ENCODE measurements at regions not wholly inside any gene's neighbourhood (a gene's known extent, or its start where the extent isn't known, plus 50 kb on each side); places are given as distances from the start of the nearest gene placed in this dataset.

DNA sequence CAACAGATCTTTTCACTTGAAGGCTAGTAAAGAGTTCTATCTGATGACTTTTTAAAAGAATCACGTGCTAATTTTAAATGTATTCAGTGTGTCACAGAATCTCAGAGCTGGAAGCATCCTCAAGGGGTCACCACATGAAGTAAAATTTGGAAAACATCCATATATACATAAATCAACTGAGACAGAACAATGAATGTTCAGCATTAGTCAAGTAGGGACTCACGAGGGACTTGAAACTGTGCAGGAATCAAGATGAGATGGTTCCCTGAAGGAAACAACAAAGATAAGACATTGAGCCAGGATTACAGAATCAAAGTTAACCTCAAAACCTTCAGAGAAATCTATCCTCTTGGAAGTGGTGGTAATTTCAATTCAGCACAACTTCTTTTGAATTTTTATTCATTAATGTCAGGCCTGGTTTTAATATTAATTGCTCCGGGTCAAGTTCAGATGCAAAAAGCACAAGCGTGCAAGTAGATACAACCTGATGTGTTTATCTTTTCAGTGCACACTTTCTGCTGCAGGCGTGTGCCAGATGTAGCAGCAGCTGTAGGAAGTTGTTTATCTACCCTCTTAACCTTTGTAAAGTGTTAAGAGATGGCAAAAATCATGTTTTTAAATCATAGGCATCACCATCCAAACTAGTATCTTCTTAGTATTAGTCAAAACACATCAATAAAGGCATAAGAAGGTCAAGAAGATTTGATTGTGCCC, 87.7 kb upstream of the SRD5A3 start:
- peak; percentile 38 to 40 for DNase-seq (ENCODE audit: low read depth in 2 of 2)
- TF ChIP-seq, protein P1, sequence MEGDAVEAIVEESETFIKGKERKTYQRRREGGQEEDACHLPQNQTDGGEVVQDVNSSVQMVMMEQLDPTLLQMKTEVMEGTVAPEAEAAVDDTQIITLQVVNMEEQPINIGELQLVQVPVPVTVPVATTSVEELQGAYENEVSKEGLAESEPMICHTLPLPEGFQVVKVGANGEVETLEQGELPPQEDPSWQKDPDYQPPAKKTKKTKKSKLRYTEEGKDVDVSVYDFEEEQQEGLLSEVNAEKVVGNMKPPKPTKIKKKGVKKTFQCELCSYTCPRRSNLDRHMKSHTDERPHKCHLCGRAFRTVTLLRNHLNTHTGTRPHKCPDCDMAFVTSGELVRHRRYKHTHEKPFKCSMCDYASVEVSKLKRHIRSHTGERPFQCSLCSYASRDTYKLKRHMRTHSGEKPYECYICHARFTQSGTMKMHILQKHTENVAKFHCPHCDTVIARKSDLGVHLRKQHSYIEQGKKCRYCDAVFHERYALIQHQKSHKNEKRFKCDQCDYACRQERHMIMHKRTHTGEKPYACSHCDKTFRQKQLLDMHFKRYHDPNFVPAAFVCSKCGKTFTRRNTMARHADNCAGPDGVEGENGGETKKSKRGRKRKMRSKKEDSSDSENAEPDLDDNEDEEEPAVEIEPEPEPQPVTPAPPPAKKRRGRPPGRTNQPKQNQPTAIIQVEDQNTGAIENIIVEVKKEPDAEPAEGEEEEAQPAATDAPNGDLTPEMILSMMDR (IDR thresholded peaks at IDR 0.05; ENCODE audit: low read depth, low read length), result no peak
- no peak overlapping the region for H3K4me3 ChIP-seq (replicated peaks in 1 of 2; ENCODE audit: low read depth in 2 of 2, low read length in 2 of 2)

DNA sequence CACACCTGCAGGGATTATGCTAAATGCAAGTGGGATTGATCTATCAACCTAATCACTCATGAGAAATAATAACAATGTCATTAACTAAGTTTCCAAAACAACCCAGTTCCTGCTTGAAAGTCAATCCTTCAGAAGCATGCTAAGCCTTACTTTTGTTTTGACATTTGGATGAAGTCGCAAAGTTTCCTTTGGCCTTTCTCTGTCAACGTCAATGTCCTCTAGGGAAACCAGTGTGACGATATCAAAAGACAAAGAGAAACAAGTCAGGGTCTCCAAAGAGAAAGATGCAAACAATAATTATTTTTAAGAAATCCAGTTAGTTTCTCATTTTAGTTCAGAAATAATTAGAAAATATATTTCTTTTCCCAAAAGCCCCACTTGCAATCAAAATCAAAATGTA, 86.7 kb upstream of the SRD5A3 start:
- TF ChIP-seq, protein P1 (IDR thresholded peaks at IDR 0.05; ENCODE audit: low read depth, low read length), result no peak
- H3K4me3 ChIP-seq (replicated peaks in 1 of 2; ENCODE audit: low read depth in 2 of 2, low read length in 2 of 2), result no peak overlapping the region
- DNase-seq (ENCODE audit: low read depth in 2 of 2), result no peak

DNA sequence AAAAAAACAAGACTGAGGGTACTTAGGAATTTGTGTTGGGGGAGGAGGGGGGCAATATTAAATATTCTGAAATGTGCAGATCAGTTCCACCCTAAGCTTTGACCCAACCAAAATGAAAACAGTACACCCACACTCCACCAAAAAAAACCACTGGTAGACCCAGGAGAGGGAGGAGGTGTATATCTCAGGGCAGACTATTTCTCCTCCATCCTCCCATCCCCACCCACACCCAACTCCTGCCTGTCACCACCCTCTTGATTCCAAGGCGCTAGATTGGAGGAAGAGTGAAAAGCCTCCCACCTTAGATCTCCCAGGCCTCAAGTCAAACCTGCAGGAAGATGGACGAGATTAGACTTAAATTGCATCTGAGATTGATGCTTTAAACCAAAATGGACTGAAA, 76.6 kb upstream of the SRD5A3 start:
- no peak for DNase-seq (ENCODE audit: low read depth in 2 of 2)
- TF ChIP-seq, protein P1 (IDR thresholded peaks at IDR 0.05; ENCODE audit: low read depth, low read length), result no peak

DNA sequence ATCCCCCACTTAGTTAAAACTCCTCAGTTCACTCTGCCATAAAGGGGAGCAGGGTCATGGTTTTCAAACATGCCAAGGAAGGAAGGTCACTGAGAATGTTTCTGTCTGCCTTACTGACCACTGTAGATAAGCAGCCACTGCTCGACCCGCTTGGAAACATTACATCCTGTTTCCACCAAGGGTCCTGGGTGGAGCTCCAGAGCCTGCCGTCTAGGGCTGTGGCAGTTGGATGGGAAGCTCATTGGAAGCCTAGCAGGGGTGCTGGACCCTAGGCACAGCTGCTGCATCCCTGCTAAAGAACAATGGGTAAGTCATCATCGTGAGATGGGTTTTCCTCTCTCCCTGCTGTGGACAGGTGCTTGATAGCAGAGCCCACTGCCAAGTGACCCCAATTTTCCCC, 76.0 kb upstream of the SRD5A3 start:
- H3K4me3 ChIP-seq (replicated peaks in 1 of 2; ENCODE audit: low read depth in 2 of 2, low read length in 2 of 2), result no peak overlapping the region
- TF ChIP-seq, protein P1 (IDR thresholded peaks at IDR 0.05; ENCODE audit: low read depth, low read length), result no peak
- no peak for DNase-seq (ENCODE audit: low read depth in 2 of 2)

More for the DNA sequence above, 76.6 kb upstream of the SRD5A3 start:
- no peak overlapping the region for H3K4me3 ChIP-seq (replicated peaks in 1 of 2; ENCODE audit: low read depth in 2 of 2, low read length in 2 of 2)

DNA sequence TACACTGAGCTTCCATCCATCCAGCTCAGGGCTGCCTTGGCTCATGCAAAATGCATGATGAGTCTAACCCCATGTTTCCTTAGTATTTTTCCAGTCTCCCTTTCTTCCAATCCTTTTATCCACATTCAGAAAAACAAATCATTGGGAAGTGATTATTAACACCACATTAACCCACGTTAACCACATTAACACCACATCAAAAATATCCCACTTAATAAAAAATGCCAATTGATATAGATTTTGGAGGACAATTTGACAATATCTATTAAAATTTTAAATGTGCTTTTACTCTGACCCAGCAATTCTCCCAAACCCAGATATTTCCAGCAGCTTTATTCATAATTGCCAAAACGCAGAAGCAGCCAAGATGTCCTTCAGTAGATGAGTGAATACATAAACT, 75.6 kb upstream of the SRD5A3 start:
- H3K4me3 ChIP-seq (replicated peaks in 1 of 2; ENCODE audit: low read depth in 2 of 2, low read length in 2 of 2), result no peak overlapping the region
- no peak for DNase-seq (ENCODE audit: low read depth in 2 of 2)
- TF ChIP-seq, protein P1 (IDR thresholded peaks at IDR 0.05; ENCODE audit: low read depth, low read length), result no peak

DNA sequence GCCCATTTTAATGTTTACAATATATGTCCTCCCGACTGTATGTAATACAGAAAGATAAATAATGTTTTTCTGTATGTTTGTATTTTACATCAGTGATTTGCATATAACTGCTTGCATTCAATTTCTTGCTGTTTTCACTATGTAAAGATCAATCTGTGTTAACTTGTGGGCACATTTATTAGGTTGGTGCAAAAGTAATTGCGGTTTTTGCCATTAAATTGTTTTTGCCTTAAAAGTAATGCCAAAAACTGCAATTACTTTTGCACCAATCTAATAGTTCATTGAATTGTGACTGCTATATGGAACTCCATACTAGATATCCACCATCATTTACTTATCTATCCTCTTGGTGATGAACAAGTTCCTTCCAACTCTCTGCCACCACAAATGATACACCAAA, 73.9 kb upstream of the SRD5A3 start:
- DNase-seq (ENCODE audit: low read depth in 2 of 2), result no peak
- H3K4me3 ChIP-seq (replicated peaks in 1 of 2; ENCODE audit: low read depth in 2 of 2, low read length in 2 of 2), result no peak overlapping the region
- TF ChIP-seq, protein P1 (IDR thresholded peaks at IDR 0.05; ENCODE audit: low read depth, low read length), result no peak

DNA sequence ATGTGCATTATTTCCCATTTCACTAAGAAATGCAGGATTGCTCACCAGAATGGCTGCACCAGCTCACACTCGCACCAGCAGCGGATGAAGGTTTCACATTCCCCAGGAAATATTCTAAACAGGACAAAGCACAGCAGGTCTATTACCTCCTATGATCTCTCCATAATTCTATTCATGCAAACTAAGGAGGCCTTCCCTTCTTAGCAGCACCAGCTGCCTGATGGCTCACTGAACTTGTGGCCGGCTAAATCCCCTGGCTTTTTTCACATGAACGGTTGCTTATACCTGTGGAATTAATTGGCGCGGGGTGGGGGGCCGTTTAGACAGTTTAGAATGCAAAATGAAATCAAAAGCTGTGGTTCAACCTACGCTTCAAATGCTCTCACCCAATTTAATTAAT, 73.5 kb upstream of the SRD5A3 start:
- DNase-seq (ENCODE audit: low read depth in 2 of 2), result no peak
- no peak overlapping the region for H3K4me3 ChIP-seq (replicated peaks in 1 of 2; ENCODE audit: low read depth in 2 of 2, low read length in 2 of 2)
- TF ChIP-seq, protein P1 (IDR thresholded peaks at IDR 0.05; ENCODE audit: low read depth, low read length), result no peak

Measured in cardiac fibroblast (primary cell).